Kidney (tissue), 13 donors: ENCODE measurements at regions not wholly inside any gene's neighbourhood (a gene's known extent, or its start where the extent isn't known, plus 50 kb on each side); places are given as distances from the start of the nearest gene placed in this dataset.

Experiments used
- DNase-seq, 5 donors: peaks; one replicate each; pipeline ENCODE4 v3.0.0-alpha.2; 2013 to 2020
- FAIRE-seq: peaks from 2 replicates; lab custom pipeline; 2012; peaks lifted over from hg19 to GRCh38; lab: Jason Lieb, UNC
- H3K27ac ChIP-seq, 2 donors: one replicate each; pipeline ENCODE4 v1.7.0; 2013; ENCODE audit warnings: low read depth in 2 of 2, low read length in 2 of 2, inconsistent platforms in 1 of 2
- H3K27me3 ChIP-seq: one replicate; pipeline ENCODE4 v1.7.1; 2013; ENCODE audit warnings: low read length, inconsistent platforms; ENCODE audit not compliant: control insufficient read depth, insufficient read depth
- H3K36me3 ChIP-seq, 3 donors: one replicate each; pipeline versions ENCODE4 v1.7.0 to v1.7.1; 2013; ENCODE audit warnings: low read length in 3 of 3, control low read depth in 1 of 3, inconsistent platforms in 1 of 3; ENCODE audit not compliant: insufficient read depth in 3 of 3, control insufficient read depth in 2 of 3
- H3K4me1 ChIP-seq, 3 donors: one replicate each; pipeline versions ENCODE4 v1.7.0 to v1.7.1; 2013; ENCODE audit warnings: low read length in 3 of 3, inconsistent platforms in 1 of 3, low read depth in 1 of 3; ENCODE audit not compliant: control insufficient read depth in 2 of 3, insufficient read depth in 2 of 3
- H3K4me3 ChIP-seq, 3 donors: one replicate each; pipeline versions ENCODE4 v1.7.0 to v1.8.1; 2013; ENCODE audit warnings: low read length in 3 of 3, control low read depth in 1 of 3, inconsistent platforms in 1 of 3
- H3K9ac ChIP-seq, 3 donors: one replicate each; pipeline versions ENCODE4 v1.7.0 to v1.7.1; 2013; ENCODE audit warnings: low read length in 3 of 3, control low read depth in 1 of 3, inconsistent platforms in 1 of 3
- H3K9me3 ChIP-seq, 3 donors: one replicate each; pipeline versions ENCODE4 v1.7.0 to v1.7.1; 2013; ENCODE audit warnings: low read length in 3 of 3, control low read depth in 1 of 3, inconsistent platforms in 1 of 3; ENCODE audit not compliant: control insufficient read depth in 2 of 3, insufficient read depth in 1 of 3
- CTCF ChIP-seq: IDR thresholded peaks from 3 replicates; pipeline ENCODE4 v1.5.1; 2012; ENCODE audit warnings: mild to moderate bottlenecking, moderate library complexity, borderline replicate concordance; ENCODE audit not compliant: insufficient read depth; ENCODE audit errors: extremely low read depth
- intact Hi-C: fragments of 100-400 bp; cut with DNase I; formaldehyde crosslinking; loops from one replicate; pipeline ENCODE4 v1.11.1; 2022
- donor health status: control.
- donor health status: control.
- donor health status: control.
- donor health status: control.
- donor health status: control.
- donor health status: DM: yes; HTN: yes; CAD: no.
- donor health status: Normal renal cell carcinoma (clear cell type).

- intact Hi-C loops: no loop called here
- Histone ChIP-seq H3K36me3 (no peaks in the 10 kb centered on the region), H3K27ac (no peak overlapping the region), H3K4me1 (peaks cover 0 to 7% (median 3%) of the 10 kb centered on the region in 3 donors), H3K9me3 (no peaks in the 10 kb centered on the region), H3K4me3 (no peak overlapping the region), H3K9ac (no peak overlapping the region), H3K27me3 (no peaks in the 10 kb centered on the region)
- no peak for FAIRE-seq
- TF ChIP-seq CTCF: no peak
- no peak for DNase-seq
These were observed 156.2 kb downstream of the SPATA31D1 start for GRCh38 chr9:82144803-82145202.

DNA sequence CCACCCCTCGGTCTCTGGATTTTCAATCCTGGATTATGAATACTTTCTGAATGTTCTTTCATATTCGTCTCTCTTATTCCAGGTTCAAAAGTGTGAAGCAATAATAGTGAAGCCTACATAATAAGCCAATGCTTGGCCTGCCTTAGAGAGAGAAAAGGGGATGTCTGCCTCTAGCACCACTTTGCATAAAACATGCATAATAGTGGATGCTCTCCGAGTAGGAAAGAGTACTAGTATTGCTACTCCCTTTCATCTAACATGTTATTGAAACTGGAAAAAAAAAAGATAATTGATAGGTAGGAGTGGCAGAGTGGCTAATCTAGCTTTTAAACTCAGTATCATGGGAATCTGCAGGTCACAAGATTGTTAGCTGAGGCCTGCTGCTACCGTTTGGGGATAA, 158.1 kb downstream of the SPATA31D1 start:
- intact Hi-C loops: no loop called here
- H3K27me3 ChIP-seq: no peaks in the 10 kb centered on the region
- no peak overlapping the region for H3K27ac ChIP-seq
- no peaks in the 10 kb centered on the region for H3K36me3 ChIP-seq
- no peak for TF ChIP-seq CTCF
- no peak for DNase-seq
- H3K9me3 ChIP-seq: no peaks in the 10 kb centered on the region
- no peak overlapping the region for H3K4me3 ChIP-seq
- no peak for FAIRE-seq
- no peak overlapping the region for H3K9ac ChIP-seq
- peaks cover 0 to 7% (median 3%) of the 10 kb centered on the region in 3 donors for H3K4me1 ChIP-seq

DNA sequence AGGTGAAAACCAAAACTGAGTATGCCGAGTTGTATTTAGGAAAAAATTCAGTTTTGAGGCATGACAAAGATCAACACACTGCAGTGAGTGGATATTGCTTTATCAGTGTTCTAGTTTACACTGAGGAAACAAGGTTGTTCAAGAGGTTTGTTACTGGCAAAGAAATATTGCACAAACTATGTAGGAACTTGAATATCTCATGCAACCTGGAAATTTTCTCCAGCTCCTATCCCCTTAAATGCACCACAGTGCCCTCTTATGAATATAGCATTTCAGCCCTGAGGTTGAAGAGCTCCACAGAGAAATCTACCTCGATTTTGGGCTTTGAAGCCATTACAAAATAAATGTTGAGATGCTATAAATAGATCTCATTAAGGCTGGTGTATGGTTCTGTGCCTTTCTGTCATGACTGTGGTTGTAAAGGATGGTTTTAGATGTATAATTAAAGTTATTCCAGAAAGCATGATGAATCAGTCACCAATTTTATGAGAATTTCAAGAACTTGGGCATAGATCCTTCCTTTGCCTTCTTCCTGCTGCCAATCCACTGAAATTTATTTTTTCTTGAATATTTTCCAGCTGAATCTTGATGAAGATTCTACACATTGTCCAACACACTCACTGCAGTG, 159.3 kb downstream of the SPATA31D1 start:
- Histone ChIP-seq H3K36me3 (no peaks in the 10 kb centered on the region), H3K4me1 (peaks cover 0 to 7% (median 3%) of the 10 kb centered on the region in 3 donors), H3K27me3 (no peaks in the 10 kb centered on the region), H3K4me3 (no peak overlapping the region), H3K9me3 (no peaks in the 10 kb centered on the region), H3K27ac (no peak overlapping the region), H3K9ac (no peak overlapping the region)
- intact Hi-C loops: no loop called here
- DNase-seq (no peak), FAIRE-seq (no peak)
- TF ChIP-seq CTCF: no peak

- FAIRE-seq (no peak), DNase-seq (peak in 1 of 5 donors; percentile 24)
- H3K27ac ChIP-seq: no peak overlapping the region
- H3K36me3 ChIP-seq: no peaks in the 10 kb centered on the region
- H3K9ac ChIP-seq: no peak overlapping the region
- intact Hi-C loops: no loop called here
- H3K9me3 ChIP-seq: no peaks in the 10 kb centered on the region
- no peak overlapping the region for H3K4me3 ChIP-seq
- no peak for TF ChIP-seq CTCF
- peaks cover 0 to 7% (median 3%) of the 10 kb centered on the region in 3 donors for H3K4me1 ChIP-seq
- H3K27me3 ChIP-seq: no peaks in the 10 kb centered on the region
These were observed 159.8 kb downstream of the SPATA31D1 start for GRCh38 chr9:82148426-82148810.
